GM12865 (cell line): ENCODE measurements at regions not wholly inside any gene's neighbourhood (a gene's known extent, or its start where the extent isn't known, plus 50 kb on each side); places are given as distances from the start of the nearest gene placed in this dataset.
A peak's percentile ranks its signal among the peaks of the same experiment; 100 is the strongest.

Experiments
- DNase-seq: peaks from one replicate; pipeline ENCODE4 v3.0.0; 2010; ENCODE audit warnings: low read depth
- H3K4me3 ChIP-seq: 2 replicates; pipeline ENCODE4 v1.5.1; 2011; ENCODE audit warnings: mild to moderate bottlenecking, low read depth, low read length, control low read depth
- TF ChIP-seq, protein P1 (sequence below): IDR thresholded peaks from 2 replicates; pipeline ENCODE4 v1.5.1; 2011; ENCODE audit warnings: low read length, control low read depth, low read depth, inconsistent platforms; ENCODE audit not compliant: insufficient read depth; ENCODE audit errors: missing control alignments

DNA sequence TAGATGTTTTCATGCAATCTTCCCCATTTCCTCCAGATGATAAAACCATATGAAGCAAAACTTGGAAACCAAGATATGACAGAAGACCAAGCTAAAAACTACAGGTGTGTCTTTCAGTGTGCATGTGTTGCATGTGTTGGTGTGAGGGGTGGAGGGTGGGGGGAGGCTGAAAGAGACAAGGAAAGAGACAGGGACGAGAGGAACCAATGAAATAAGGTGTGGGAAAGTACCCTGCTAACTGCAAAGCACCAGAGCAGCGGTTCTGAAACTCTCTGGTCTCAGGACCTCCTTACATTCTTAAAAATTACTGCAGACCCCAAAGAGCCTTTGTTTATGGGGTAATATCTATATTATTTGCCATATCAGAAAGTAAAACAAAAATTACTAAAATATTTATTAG, 87.4 kb upstream of the HIVEP3 start:
- peak; percentile 69 for DNase-seq
- TF ChIP-seq, protein P1, sequence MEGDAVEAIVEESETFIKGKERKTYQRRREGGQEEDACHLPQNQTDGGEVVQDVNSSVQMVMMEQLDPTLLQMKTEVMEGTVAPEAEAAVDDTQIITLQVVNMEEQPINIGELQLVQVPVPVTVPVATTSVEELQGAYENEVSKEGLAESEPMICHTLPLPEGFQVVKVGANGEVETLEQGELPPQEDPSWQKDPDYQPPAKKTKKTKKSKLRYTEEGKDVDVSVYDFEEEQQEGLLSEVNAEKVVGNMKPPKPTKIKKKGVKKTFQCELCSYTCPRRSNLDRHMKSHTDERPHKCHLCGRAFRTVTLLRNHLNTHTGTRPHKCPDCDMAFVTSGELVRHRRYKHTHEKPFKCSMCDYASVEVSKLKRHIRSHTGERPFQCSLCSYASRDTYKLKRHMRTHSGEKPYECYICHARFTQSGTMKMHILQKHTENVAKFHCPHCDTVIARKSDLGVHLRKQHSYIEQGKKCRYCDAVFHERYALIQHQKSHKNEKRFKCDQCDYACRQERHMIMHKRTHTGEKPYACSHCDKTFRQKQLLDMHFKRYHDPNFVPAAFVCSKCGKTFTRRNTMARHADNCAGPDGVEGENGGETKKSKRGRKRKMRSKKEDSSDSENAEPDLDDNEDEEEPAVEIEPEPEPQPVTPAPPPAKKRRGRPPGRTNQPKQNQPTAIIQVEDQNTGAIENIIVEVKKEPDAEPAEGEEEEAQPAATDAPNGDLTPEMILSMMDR = no peak
- H3K4me3 ChIP-seq = no peak overlapping the region

- no peak for DNase-seq
- TF ChIP-seq, protein P1 = no peak
- no peak overlapping the region for H3K4me3 ChIP-seq
Observed at GRCh38 chr1:42005530-42005929, 86.8 kb upstream of the HIVEP3 start.

- TF ChIP-seq, protein P1 = no peak
- DNase-seq = no peak
- H3K4me3 ChIP-seq = no peak overlapping the region
Observed at GRCh38 chr1:42004860-42005259, 86.1 kb upstream of the HIVEP3 start.

DNA sequence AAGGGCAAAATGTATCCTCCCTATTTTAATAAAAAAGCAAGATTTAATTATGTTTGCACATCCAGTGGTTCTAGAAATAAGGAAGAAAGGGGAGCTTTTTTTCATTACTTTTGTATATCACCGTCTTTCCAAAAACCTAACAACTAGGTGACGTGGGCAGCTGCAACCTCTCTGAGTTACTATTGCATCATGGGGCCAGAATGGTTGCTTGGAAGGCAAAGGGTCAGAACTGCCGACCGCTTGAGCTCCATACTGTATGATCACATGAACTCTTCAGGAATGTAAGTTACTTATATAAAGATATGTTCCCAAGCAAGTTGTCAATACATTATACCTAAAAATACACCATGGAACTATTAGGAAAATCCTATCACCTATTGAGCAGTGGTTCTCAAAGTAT, 85.6 kb upstream of the HIVEP3 start:
- DNase-seq = no peak
- H3K4me3 ChIP-seq = no peak overlapping the region
- TF ChIP-seq, protein P1 = no peak

DNA sequence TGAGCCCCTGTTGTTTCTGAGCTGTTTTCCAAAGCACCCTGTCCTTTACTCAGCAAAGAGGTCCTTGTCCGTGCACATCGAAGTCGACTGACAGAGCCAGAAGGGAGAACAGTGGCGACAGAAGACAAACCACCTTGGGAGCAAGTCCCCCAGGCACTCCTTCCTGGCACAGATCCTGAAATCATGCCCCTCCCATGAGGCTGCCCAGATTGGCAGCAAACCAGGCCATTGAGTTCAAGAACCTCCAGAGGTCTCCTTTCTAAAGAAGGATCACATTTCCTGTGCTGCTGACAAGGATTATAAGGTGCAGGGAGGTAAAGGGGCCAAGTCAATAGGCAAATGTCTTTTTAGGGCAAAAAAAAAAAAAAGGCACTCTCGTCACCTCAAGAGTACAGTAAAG, 84.7 kb upstream of the HIVEP3 start:
- no peak for DNase-seq
- H3K4me3 ChIP-seq = no peak overlapping the region
- TF ChIP-seq, protein P1 = no peak

DNA sequence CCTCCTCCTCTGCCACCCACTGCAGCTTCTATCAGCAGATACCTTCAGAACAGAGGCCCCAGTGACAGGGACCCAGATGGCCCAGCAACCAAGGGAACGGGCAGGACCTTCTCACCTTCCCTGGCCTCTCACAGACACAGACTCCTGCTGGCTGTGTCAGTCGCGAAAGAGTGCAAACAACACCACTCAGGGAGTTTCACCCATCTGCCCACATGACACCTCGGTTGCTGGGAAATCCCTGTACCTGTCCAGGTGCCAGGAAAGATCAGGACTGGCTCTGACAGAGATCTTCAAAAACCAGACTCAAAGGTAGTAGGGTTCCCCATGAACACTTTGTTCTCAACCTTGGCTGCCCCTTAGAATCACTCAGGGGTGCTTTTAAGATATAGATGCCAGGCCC, 83.5 kb upstream of the HIVEP3 start:
- DNase-seq = peak; percentile 22
- no peak overlapping the region for H3K4me3 ChIP-seq
- TF ChIP-seq, protein P1 = no peak

DNA sequence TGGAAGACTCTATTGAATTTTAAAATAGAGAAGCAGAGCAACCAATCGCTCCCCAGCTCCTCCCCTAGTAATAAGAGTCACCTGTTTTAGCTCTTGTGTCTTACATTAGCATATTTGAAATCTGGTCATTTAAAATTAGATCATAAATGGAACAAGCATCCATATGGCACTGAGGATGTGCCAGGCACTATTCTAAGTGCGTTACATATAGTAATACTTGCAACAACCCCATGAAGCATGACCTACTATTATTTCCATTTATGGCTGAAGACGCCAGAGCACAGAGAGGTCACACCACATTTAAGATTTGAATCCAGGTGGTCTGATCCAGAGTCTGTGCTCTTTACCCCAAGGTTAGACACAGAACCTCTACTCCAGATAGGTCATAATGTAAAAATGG, 82.0 kb upstream of the HIVEP3 start:
- H3K4me3 ChIP-seq = no peak overlapping the region
- no peak for DNase-seq
- TF ChIP-seq, protein P1 = no peak
